Rectal smooth muscle tissue (tissue), 1 donor: ENCODE measurements at regions not wholly inside any gene's neighbourhood (a gene's known extent, or its start where the extent isn't known, plus 50 kb on each side); places are given as distances from the start of the nearest gene placed in this dataset.

Experiments
- H3K27ac ChIP-seq: one replicate; pipeline ENCODE4 v1.7.0; 2013; ENCODE audit warnings: low read depth, low read length, inconsistent platforms
- H3K27me3 ChIP-seq: one replicate; pipeline ENCODE4 v1.7.0; 2013; ENCODE audit warnings: low read length; ENCODE audit not compliant: control insufficient read depth, insufficient read depth
- H3K36me3 ChIP-seq: one replicate; pipeline ENCODE4 v1.7.0; 2013; ENCODE audit warnings: low read length; ENCODE audit not compliant: control insufficient read depth, insufficient read depth
- H3K4me1 ChIP-seq: one replicate; pipeline ENCODE4 v1.7.0; 2013; ENCODE audit warnings: low read length; ENCODE audit not compliant: control insufficient read depth, insufficient read depth
- H3K4me3 ChIP-seq: one replicate; pipeline ENCODE4 v1.7.0; 2013; ENCODE audit warnings: low read length
- H3K9ac ChIP-seq: one replicate; pipeline ENCODE4 v1.7.0; 2013; ENCODE audit warnings: low read length

DNA sequence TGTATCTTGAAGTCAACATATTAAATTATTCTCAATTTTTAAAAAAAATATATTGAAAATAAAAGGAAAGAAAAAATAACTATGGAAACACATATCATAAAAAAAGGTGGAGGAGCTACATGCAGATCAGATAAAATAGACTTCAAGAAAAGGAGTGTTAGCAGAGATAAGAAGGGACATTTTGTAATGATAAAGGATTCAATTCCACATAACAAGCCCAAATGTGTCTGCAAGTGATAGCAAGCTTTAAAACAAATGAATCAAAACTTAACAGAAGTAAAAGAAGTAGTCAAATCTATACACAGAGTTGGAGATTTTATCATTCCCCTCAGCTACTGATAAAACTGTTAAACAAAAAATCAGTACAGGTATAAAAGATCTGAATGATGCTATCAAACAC is 74.9 kb downstream of the TTC32 start:
- Histone ChIP-seq H3K36me3 (no peaks in the 10 kb centered on the region), H3K27ac (no peak overlapping the region), H3K4me1 (no peaks in the 10 kb centered on the region), H3K27me3 (no peaks in the 10 kb centered on the region), H3K4me3 (no peak overlapping the region), H3K9ac (no peak overlapping the region)

GRCh38 chr2:19823507-19823906 is 78.3 kb downstream of the TTC32 start:
- no peak overlapping the region for H3K27ac ChIP-seq
- H3K36me3 ChIP-seq, result no peaks in the 10 kb centered on the region
- H3K4me1 ChIP-seq, result no peaks in the 10 kb centered on the region
- H3K27me3 ChIP-seq, result no peaks in the 10 kb centered on the region
- no peak overlapping the region for H3K4me3 ChIP-seq
- H3K9ac ChIP-seq, result no peak overlapping the region

- Histone ChIP-seq H3K4me1 (no peaks in the 10 kb centered on the region), H3K9ac (no peak overlapping the region), H3K27ac (no peak overlapping the region), H3K4me3 (no peak overlapping the region), H3K27me3 (no peaks in the 10 kb centered on the region), H3K36me3 (no peaks in the 10 kb centered on the region)
Observed at GRCh38 chr2:19819097-19820065, 82.4 kb downstream of the TTC32 start.

GRCh38 chr2:19818543-19818942 is 83.2 kb downstream of the TTC32 start:
- no peak overlapping the region for H3K9ac ChIP-seq
- H3K4me3 ChIP-seq, result no peak overlapping the region
- no peaks in the 10 kb centered on the region for H3K36me3 ChIP-seq
- no peak overlapping the region for H3K27ac ChIP-seq
- H3K27me3 ChIP-seq, result no peaks in the 10 kb centered on the region
- no peaks in the 10 kb centered on the region for H3K4me1 ChIP-seq

DNA sequence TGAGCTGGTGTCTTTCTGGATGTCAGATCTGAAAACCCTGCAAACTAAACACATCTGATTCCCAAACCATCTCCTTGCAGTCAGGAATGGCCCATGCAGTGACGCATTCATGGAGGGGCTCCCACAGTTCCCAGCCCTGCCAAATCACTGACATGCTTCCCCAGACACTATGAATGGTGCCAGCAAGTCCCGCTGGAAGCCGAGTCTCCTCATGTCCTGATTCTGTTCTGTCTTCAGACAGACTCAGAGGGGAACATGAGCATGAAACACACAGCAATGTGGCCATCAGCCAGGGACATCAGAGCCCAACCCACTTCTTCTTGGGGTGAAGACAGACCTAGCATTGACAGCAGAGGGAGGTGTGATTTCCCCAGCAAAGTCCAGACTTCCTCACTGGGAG is 83.7 kb downstream of the TTC32 start:
- Histone ChIP-seq H3K27ac (no peak overlapping the region), H3K4me3 (no peak overlapping the region), H3K27me3 (no peaks in the 10 kb centered on the region), H3K9ac (no peak overlapping the region), H3K36me3 (no peaks in the 10 kb centered on the region), H3K4me1 (no peaks in the 10 kb centered on the region)

DNA sequence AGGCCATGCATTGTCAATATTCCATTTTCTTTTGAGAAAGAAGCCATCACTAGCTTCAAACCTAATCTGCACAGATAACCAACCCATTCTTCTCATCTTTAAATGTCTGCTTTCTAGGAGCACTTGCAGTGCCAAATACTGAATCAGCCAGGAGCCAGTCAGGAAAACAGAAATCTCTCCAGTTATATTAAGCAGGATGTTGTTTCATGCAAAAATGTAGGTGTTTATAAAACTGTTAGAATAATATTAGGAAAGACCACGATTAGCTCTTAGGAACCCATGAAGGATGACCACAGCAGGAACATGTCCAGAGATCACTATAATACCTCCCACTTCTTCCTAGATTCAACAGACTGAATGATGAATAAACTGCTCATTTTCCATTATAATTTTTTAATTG is 86.0 kb downstream of the TTC32 start:
- Histone ChIP-seq H3K9ac (no peak overlapping the region), H3K4me1 (peaks cover 5% of the 10 kb centered on the region), H3K4me3 (no peak overlapping the region)

GRCh38 chr2:19812166-19812565 is 89.6 kb downstream of the TTC32 start:
- Histone ChIP-seq H3K4me3 (no peak overlapping the region), H3K27ac (peak overlapping the region; percentile 44), H3K27me3 (no peaks in the 10 kb centered on the region), H3K9ac (no peak overlapping the region), H3K36me3 (no peaks in the 10 kb centered on the region), H3K4me1 (peaks cover 5% of the 10 kb centered on the region)

More for the DNA sequence above, 86.0 kb downstream of the TTC32 start:
- H3K36me3 ChIP-seq, result no peaks in the 10 kb centered on the region
- H3K27ac ChIP-seq, result no peak overlapping the region
- no peaks in the 10 kb centered on the region for H3K27me3 ChIP-seq

DNA sequence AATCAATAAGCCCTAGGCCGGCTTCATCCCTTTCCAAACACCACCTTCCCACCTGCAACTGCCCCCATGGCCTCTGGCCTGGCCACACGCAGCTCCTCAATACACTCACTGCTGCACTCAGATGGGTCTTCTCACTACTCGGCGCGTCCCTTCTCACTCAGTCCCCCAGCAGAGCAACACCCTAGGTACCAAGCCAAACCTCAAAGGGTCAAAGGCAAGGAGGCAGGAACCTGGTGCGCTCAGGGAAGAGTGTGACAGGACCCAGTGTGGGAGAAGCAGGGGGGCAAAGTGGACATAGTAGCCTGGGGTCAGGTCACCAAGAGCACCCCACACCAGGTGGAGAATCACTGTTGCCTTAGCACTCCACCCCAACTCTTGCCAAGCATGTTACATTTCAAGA is 90.6 kb downstream of the TTC32 start:
- H3K9ac ChIP-seq, result no peak overlapping the region
- H3K4me3 ChIP-seq, result no peak overlapping the region
- H3K4me1 ChIP-seq, result peaks cover 5% of the 10 kb centered on the region
- no peak overlapping the region for H3K27ac ChIP-seq
- no peaks in the 10 kb centered on the region for H3K27me3 ChIP-seq
- H3K36me3 ChIP-seq, result no peaks in the 10 kb centered on the region

DNA sequence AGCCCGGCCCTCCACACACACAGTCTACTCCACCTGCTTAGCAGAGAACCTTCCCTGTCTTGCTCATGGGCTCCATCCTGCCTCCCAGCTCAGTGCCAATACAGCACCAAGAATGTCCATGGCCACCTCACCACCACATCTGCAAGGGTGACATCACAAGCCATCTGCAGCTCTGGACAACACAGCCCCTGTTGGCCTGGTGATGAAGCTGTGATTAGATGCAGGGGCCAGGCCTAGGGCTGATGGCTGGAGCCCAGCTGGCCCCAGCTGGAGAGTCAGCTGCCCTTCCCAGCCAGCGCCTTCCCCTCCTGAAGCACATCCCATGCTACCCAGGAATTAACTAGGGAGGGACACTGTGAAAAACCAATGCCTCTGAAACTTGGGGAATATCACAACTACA is 91.1 kb downstream of the TTC32 start:
- no peaks in the 10 kb centered on the region for H3K27me3 ChIP-seq
- no peak overlapping the region for H3K27ac ChIP-seq
- H3K9ac ChIP-seq, result no peak overlapping the region
- no peaks in the 10 kb centered on the region for H3K36me3 ChIP-seq
- H3K4me3 ChIP-seq, result no peak overlapping the region
- H3K4me1 ChIP-seq, result peaks cover 5% of the 10 kb centered on the region

DNA sequence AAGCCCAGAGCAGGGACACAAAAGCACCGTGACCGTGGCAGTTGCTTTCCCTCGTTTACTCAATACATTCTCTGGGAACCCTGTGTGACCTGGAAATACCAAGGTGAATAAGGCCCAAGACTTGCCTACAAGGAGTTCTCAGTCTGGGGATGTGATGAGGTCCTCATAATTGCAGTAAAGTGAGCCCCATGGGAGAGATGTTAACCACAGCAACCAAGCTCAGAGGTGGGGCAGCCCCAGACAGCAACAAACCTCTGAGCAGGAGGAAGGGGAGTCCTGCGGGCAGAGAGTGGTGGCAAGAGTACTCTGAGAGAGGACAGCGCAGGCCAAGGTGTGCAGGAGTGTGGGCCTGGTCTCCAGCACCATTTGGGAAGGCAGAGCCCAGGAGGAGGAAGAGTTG is 91.6 kb downstream of the TTC32 start:
- Histone ChIP-seq H3K27me3 (no peaks in the 10 kb centered on the region), H3K4me3 (no peak overlapping the region), H3K9ac (no peak overlapping the region), H3K27ac (no peak overlapping the region), H3K36me3 (no peaks in the 10 kb centered on the region), H3K4me1 (peaks cover 5% of the 10 kb centered on the region)

DNA sequence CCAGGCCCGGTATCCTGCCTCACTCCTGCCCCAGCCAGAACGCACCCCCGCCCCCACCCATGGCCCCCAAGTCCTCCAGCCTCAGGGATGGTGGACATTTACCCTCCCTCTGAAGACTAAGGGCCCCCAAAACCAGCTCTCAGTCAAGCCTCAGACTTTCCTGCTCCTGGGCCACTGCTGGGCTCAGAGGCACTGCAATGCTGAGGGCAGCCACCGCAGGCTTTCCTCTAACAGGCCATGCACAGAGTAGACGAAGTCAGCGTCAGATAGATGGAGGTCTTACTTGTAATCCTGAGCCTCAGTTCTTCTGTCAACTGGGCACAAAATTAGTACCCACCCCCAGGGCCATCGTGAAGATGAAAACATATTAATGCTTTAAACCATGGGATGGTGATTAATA is 92.6 kb downstream of the TTC32 start:
- peaks cover 5% of the 10 kb centered on the region for H3K4me1 ChIP-seq
- no peaks in the 10 kb centered on the region for H3K36me3 ChIP-seq

DNA sequence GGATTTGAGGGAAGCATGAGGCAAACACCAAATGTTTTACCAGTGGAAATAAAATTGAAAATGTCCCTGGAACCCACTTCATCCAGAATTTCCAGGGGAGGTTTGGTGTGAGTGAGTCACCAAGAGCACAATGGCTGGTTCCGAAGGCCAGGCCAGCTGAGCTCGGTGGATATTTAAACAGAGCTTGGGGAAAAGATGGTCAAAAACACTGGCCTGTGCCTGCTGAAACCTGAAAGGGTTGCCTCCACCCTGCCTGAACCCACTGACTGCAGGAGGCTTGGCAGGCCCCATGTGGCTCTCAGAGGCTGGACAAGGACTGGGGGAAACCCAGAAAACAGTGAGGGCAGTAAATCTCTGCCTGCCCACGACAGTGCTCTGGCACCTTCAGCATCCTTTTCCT is 93.9 kb downstream of the TTC32 start:
- peaks cover 7% of the 10 kb centered on the region for H3K4me1 ChIP-seq
- no peak overlapping the region for H3K9ac ChIP-seq
- H3K27ac ChIP-seq, result peak overlapping the region; percentile 29
- no peak overlapping the region for H3K4me3 ChIP-seq
- H3K27me3 ChIP-seq, result no peaks in the 10 kb centered on the region
- H3K36me3 ChIP-seq, result no peaks in the 10 kb centered on the region

More for the DNA sequence above, 92.6 kb downstream of the TTC32 start:
- Histone ChIP-seq H3K9ac (no peak overlapping the region), H3K27me3 (no peaks in the 10 kb centered on the region), H3K4me3 (no peak overlapping the region), H3K27ac (no peak overlapping the region)

GRCh38 chr2:19807346-19807745 is 94.4 kb downstream of the TTC32 start:
- Histone ChIP-seq H3K27ac (no peak overlapping the region), H3K4me3 (no peak overlapping the region), H3K27me3 (no peaks in the 10 kb centered on the region), H3K9ac (no peak overlapping the region), H3K36me3 (no peaks in the 10 kb centered on the region), H3K4me1 (peaks cover 10% of the 10 kb centered on the region)
